CD14-positive monocyte (primary cell): ENCODE measurements at regions not wholly inside any gene's neighbourhood (a gene's known extent, or its start where the extent isn't known, plus 50 kb on each side); places are given as distances from the start of the nearest gene placed in this dataset.

Source experiments
- DNase-seq, 3 donors: peaks; one replicate each; pipeline ENCODE4 v3.0.0-alpha.2; 2011 to 2022
- H2AFZ ChIP-seq: 2 replicates; pipeline ENCODE4 v1.6.0; 2012; ENCODE audit warnings: mild to moderate bottlenecking, low read depth, low read length, inconsistent platforms; ENCODE audit not compliant: insufficient read depth, poor library complexity, severe bottlenecking
- H3K27ac ChIP-seq, 2 donors: 1 replicate in 1 of 2; 2 replicates in 1 of 2; pipeline ENCODE4 v1.5.1; 2012 to 2013; ENCODE audit warnings: low read length in 2 of 2, control low read depth in 1 of 2, inconsistent platforms in 1 of 2, low read depth in 1 of 2, mild to moderate bottlenecking in 1 of 2
- H3K27me3 ChIP-seq, 2 donors: one replicate each; pipeline versions ENCODE4 v1.6.0 to v1.6.1; 2011 to 2013; ENCODE audit warnings: low read length in 2 of 2; ENCODE audit not compliant: control insufficient read depth in 2 of 2, insufficient read depth in 2 of 2
- H3K36me3 ChIP-seq, 2 donors: replicated peaks in 1 of 2; 1 replicate in 1 of 2; 2 replicates in 1 of 2; pipeline versions ENCODE4 v1.5.1 to v1.6.1; 2012 to 2013; ENCODE audit warnings: low read length in 2 of 2, control low read depth in 1 of 2, inconsistent platforms in 1 of 2, mild to moderate bottlenecking in 1 of 2; ENCODE audit not compliant: insufficient read depth in 2 of 2, control insufficient read depth in 1 of 2
- H3K4me1 ChIP-seq, 2 donors: 1 replicate in 1 of 2; 2 replicates in 1 of 2; pipeline versions ENCODE4 v1.5.1 to v1.6.1; 2012 to 2013; ENCODE audit warnings: low read length in 2 of 2, control low read depth in 1 of 2, inconsistent platforms in 1 of 2, mild to moderate bottlenecking in 1 of 2, moderate library complexity in 1 of 2; ENCODE audit not compliant: insufficient read depth in 2 of 2, control insufficient read depth in 1 of 2
- H3K4me2 ChIP-seq: replicated peaks from 2 replicates; pipeline ENCODE3; 2012; ENCODE audit warnings: low read length, moderate library complexity, mild to moderate bottlenecking; ENCODE audit not compliant: poor library complexity, severe bottlenecking; ENCODE audit errors: extremely low read depth
- H3K4me3 ChIP-seq, 3 experiments: fragments of 200-600 bp in 1 of 3; sonication (generic) in 1 of 3; replicated peaks in 1 of 3; 1 replicate in 2 of 3; 2 replicates in 1 of 3; pipeline ENCODE4 v1.5.1; 2011 to 2013; ENCODE audit warnings: low read length in 3 of 3, mild to moderate bottlenecking in 3 of 3, control low read depth in 2 of 3, low read depth in 2 of 3, inconsistent platforms in 1 of 3, moderate library complexity in 1 of 3
- H3K79me2 ChIP-seq: 2 replicates; pipeline ENCODE4 v1.6.0; 2012; ENCODE audit warnings: mild to moderate bottlenecking, control low read depth, inconsistent platforms, low read length, moderate library complexity; ENCODE audit not compliant: insufficient read depth
- H3K9ac ChIP-seq: 2 replicates; pipeline ENCODE4 v1.6.0; 2017; ENCODE audit warnings: low read length, mild to moderate bottlenecking; ENCODE audit not compliant: insufficient read depth, poor library complexity, severe bottlenecking
- H3K9me3 ChIP-seq, 2 donors: replicated peaks in 1 of 2; 1 replicate in 1 of 2; 2 replicates in 1 of 2; pipeline versions ENCODE4 v1.5.1 to v1.6.1; 2012 to 2013; ENCODE audit warnings: low read length in 2 of 2, control low read depth in 1 of 2; ENCODE audit not compliant: control insufficient read depth in 1 of 2, insufficient read depth in 1 of 2
- H4K20me1 ChIP-seq: 2 replicates; pipeline ENCODE4 v1.6.0; 2012; ENCODE audit warnings: mild to moderate bottlenecking, low read length, control low read depth, moderate library complexity; ENCODE audit not compliant: insufficient read depth
- H3K27ac Mint-ChIP-seq, 7 donors: one replicate each; pipeline ENCODE4 v1.8.0; 2020; ENCODE audit warnings: mild to moderate bottlenecking in 7 of 7, mixed read lengths in 7 of 7, moderate library complexity in 6 of 7, inconsistent platforms in 2 of 7
- H3K27me3 Mint-ChIP-seq, 3 donors: one replicate each; pipeline ENCODE4 v1.8.0; 2021 to 2022; ENCODE audit warnings: low read depth in 3 of 3, mild to moderate bottlenecking in 3 of 3, mixed read lengths in 3 of 3, moderate library complexity in 3 of 3, inconsistent platforms in 1 of 3
- H3K36me3 Mint-ChIP-seq, 2 donors: one replicate each; pipeline ENCODE4 v1.8.0; 2020; ENCODE audit warnings: mixed read lengths in 2 of 2, inconsistent platforms in 1 of 2, mild to moderate bottlenecking in 1 of 2
- H3K4me1 Mint-ChIP-seq: one replicate; pipeline ENCODE4 v1.8.0; 2020; ENCODE audit warnings: mild to moderate bottlenecking, mixed read lengths
- H3K4me3 Mint-ChIP-seq, 2 donors: one replicate each; pipeline ENCODE4 v1.8.0; 2020; ENCODE audit warnings: mild to moderate bottlenecking in 2 of 2, mixed read lengths in 2 of 2, moderate library complexity in 1 of 2
- H3K9me3 Mint-ChIP-seq, 7 donors: one replicate each; pipeline ENCODE4 v1.8.0; 2020 to 2022; ENCODE audit warnings: mixed read lengths in 7 of 7, mild to moderate bottlenecking in 6 of 7, moderate library complexity in 6 of 7, inconsistent platforms in 2 of 7
- CTCF ChIP-seq: fragments of 200-600 bp; IDR thresholded peaks from one replicate; pipeline ENCODE4 v1.8.0; 2022; ENCODE audit warnings: antibody characterized with exemption, mild to moderate bottlenecking
- WGBS: methylation state at CpG from one replicate; pipeline ENCODE4 v1.1.5; 2013; ENCODE audit warnings: missing lambda C conversion rate; ENCODE audit not compliant: insufficient coverage; 5-methylcytosine and 5-hydroxymethylcytosine counted together
- intact Hi-C, 2 donors: fragments of 100-400 bp; cut with micrococcal nuclease; formaldehyde crosslinking; loops; one replicate each; pipeline versions ENCODE4 v1.15.0 to v1.15.1; 2023

GRCh38 chr5:171713152-171713551 is 72.5 kb upstream of the SMIM23 start:
- H3K4me3 Mint-ChIP-seq = no peak overlapping the region
- no peaks in the 10 kb centered on the region for H4K20me1 ChIP-seq
- H3K36me3 ChIP-seq = no peaks in the 10 kb centered on the region
- WGBS = 100% methylated on average over 1 of the region's 2 CpGs
- no peak overlapping the region for H3K4me2 ChIP-seq
- no peak overlapping the region for H3K27ac ChIP-seq
- no peak for DNase-seq
- no peak for TF ChIP-seq CTCF
- H3K4me1 Mint-ChIP-seq = peaks cover 5% of the 10 kb centered on the region
- no peaks in the 10 kb centered on the region for H3K9me3 ChIP-seq
- H3K27me3 Mint-ChIP-seq = peaks cover 2 to 3% (median 3%) of the 10 kb centered on the region in 3 donors
- no peaks in the 10 kb centered on the region for H3K36me3 Mint-ChIP-seq
- no peaks in the 10 kb centered on the region for H3K4me1 ChIP-seq
- H3K27ac Mint-ChIP-seq = no peak overlapping the region
- H3K9me3 Mint-ChIP-seq = peaks cover 0 to 5% (median 2%) of the 10 kb centered on the region in 7 donors
- no peaks in the 10 kb centered on the region for H3K27me3 ChIP-seq
- H3K79me2 ChIP-seq = no peaks in the 10 kb centered on the region
- H2AFZ ChIP-seq = no peak overlapping the region
- no peak overlapping the region for H3K4me3 ChIP-seq
- H3K9ac ChIP-seq = no peak overlapping the region
- intact Hi-C loops = no loop called here

- Mint-ChIP-seq H3K36me3 (no peaks in the 10 kb centered on the region), H3K4me1 (peaks cover 5% of the 10 kb centered on the region), H3K4me3 (no peak overlapping the region), H3K9me3 (peaks cover 0 to 5% (median 2%) of the 10 kb centered on the region in 7 donors), H3K27ac (no peak overlapping the region), H3K27me3 (peaks cover 2 to 3% (median 3%) of the 10 kb centered on the region in 3 donors)
- no peak for TF ChIP-seq CTCF
- Histone ChIP-seq H3K9ac (no peak overlapping the region), H2AFZ (no peak overlapping the region), H3K27me3 (no peaks in the 10 kb centered on the region), H3K4me2 (no peak overlapping the region), H3K9me3 (no peaks in the 10 kb centered on the region), H3K36me3 (no peaks in the 10 kb centered on the region), H3K79me2 (no peaks in the 10 kb centered on the region), H3K4me3 (no peak overlapping the region), H4K20me1 (no peaks in the 10 kb centered on the region), H3K4me1 (no peaks in the 10 kb centered on the region), H3K27ac (no peak overlapping the region)
- 100% methylated on average over 1 of the region's 2 CpGs for WGBS
- DNase-seq = no peak
- intact Hi-C loops = no loop called here
Observed at GRCh38 chr5:171714261-171714660, 71.4 kb upstream of the SMIM23 start.
